IMR-90 (cell line): ENCODE measurements at regions not wholly inside any gene's neighbourhood (a gene's known extent, or its start where the extent isn't known, plus 50 kb on each side); places are given as distances from the start of the nearest gene placed in this dataset.

Experiments used
- ATAC-seq: fragments of 200-7000 bp; cut with Tn5 transposase; 2 replicates; pipeline ENCODE4 v1.9.1; 2020; ENCODE audit warnings: low read depth, mild to moderate bottlenecking, moderate library complexity
- BruUV-seq: library from RNA; stranded (reverse); fragments of 400-500 nt; replicated peaks from 2 replicates; lab custom pipeline; 2021; lab: Mats Ljungman, UMichigan
- CTCF ChIA-PET: fragments of 300-600 bp; formaldehyde crosslinking; extraction: SDS; loops from one replicate; lab custom pipeline; 2021; ENCODE audit warnings: antibody characterized with exemption; lab: Yijun Ruan, JAX
- POLR2A ChIA-PET: fragments of 300-600 bp; sonication (Branson Sonifier 250); formaldehyde crosslinking; loops from one replicate; lab custom pipeline; 2022; ENCODE audit warnings: antibody characterized with exemption; ENCODE audit not compliant: unreplicated experiment; lab: Charles Lee
- DNase-seq: peaks from one replicate; pipeline ENCODE4 v3.0.0; 2013
- H2AFZ ChIP-seq: replicated peaks from 2 replicates; pipeline ENCODE3; 2013; ENCODE audit warnings: low read length, mild to moderate bottlenecking; ENCODE audit not compliant: poor library complexity
- H2AK5ac ChIP-seq: 2 replicates; pipeline ENCODE4 v1.6.1; 2013; ENCODE audit warnings: low read depth, low read length, inconsistent platforms
- H2AK9ac ChIP-seq: replicated peaks from 2 replicates; pipeline ENCODE3; 2013; ENCODE audit warnings: mild to moderate bottlenecking, low read depth, low read length, moderate library complexity; ENCODE audit not compliant: poor library complexity
- H2BK120ac ChIP-seq: 2 replicates; pipeline ENCODE4 v1.6.1; 2013; ENCODE audit warnings: low read depth, low read length, inconsistent platforms
- H2BK15ac ChIP-seq: 3 replicates; pipeline ENCODE4 v1.6.1; 2013; ENCODE audit warnings: low read depth, low read length, inconsistent platforms
- H2BK20ac ChIP-seq: 2 replicates; pipeline ENCODE4 v1.6.1; 2013; ENCODE audit warnings: low read depth, mild to moderate bottlenecking, inconsistent platforms, low read length, moderate library complexity
- H2BK5ac ChIP-seq: 2 replicates; pipeline ENCODE4 v1.6.1; 2013; ENCODE audit warnings: mild to moderate bottlenecking, low read depth, low read length, inconsistent platforms; ENCODE audit not compliant: poor library complexity, severe bottlenecking
- H3K14ac ChIP-seq: replicated peaks from 2 replicates; pipeline ENCODE4 v1.6.1; 2013; ENCODE audit warnings: low read depth, low read length, inconsistent platforms
- H3K18ac ChIP-seq: 2 replicates; pipeline ENCODE4 v1.6.1; 2013; ENCODE audit warnings: low read depth, low read length, control low read depth
- H3K23ac ChIP-seq: 2 replicates; pipeline ENCODE4 v1.6.1; 2013; ENCODE audit warnings: low read depth, low read length, inconsistent platforms
- H3K27ac ChIP-seq: 2 replicates; pipeline ENCODE4 v1.5.1; 2013; ENCODE audit warnings: mild to moderate bottlenecking, control low read depth, low read length; ENCODE audit not compliant: insufficient read depth
- H3K27me3 ChIP-seq: 2 replicates; pipeline ENCODE4 v1.6.1; 2013; ENCODE audit warnings: low read length; ENCODE audit not compliant: control insufficient read depth, insufficient read depth
- H3K36me3 ChIP-seq: 2 replicates; pipeline ENCODE4 v1.6.1; 2013; ENCODE audit warnings: low read length, mixed read lengths; ENCODE audit not compliant: control insufficient read depth, insufficient read depth
- H3K4ac ChIP-seq: 2 replicates; pipeline ENCODE4 v1.6.1; 2013; ENCODE audit warnings: low read depth, low read length, inconsistent platforms
- H3K4me1 ChIP-seq: 2 replicates; pipeline ENCODE4 v1.6.1; 2013; ENCODE audit warnings: low read length, mixed read lengths; ENCODE audit not compliant: control insufficient read depth, insufficient read depth
- H3K4me2 ChIP-seq: 2 replicates; pipeline ENCODE4 v1.6.1; 2013; ENCODE audit warnings: low read depth, mild to moderate bottlenecking, control low read depth, low read length, moderate library complexity
- H3K4me3 ChIP-seq: 2 replicates; pipeline ENCODE4 v1.5.1; 2013; ENCODE audit warnings: low read depth, mild to moderate bottlenecking, control low read depth, low read length, moderate library complexity; ENCODE audit not compliant: insufficient read depth
- H3K56ac ChIP-seq: 2 replicates; pipeline ENCODE4 v1.6.1; 2013; ENCODE audit warnings: low read length, inconsistent platforms; ENCODE audit not compliant: insufficient read depth; ENCODE audit errors: extremely low read depth
- H3K79me1 ChIP-seq, 2 experiments: 2 replicates each; pipeline ENCODE4 v1.6.1; 2013; ENCODE audit warnings: low read length in 2 of 2, inconsistent platforms in 1 of 2, low read depth in 1 of 2
- H3K9ac ChIP-seq: 2 replicates; pipeline ENCODE4 v1.6.1; 2013; ENCODE audit warnings: low read depth, low read length, control low read depth
- H3K9me1 ChIP-seq: 2 replicates; pipeline ENCODE4 v1.6.1; 2013; ENCODE audit warnings: low read length, inconsistent platforms; ENCODE audit not compliant: insufficient read depth
- H3K9me3 ChIP-seq: 2 replicates; pipeline ENCODE4 v1.6.1; 2013; ENCODE audit warnings: low read length; ENCODE audit not compliant: control insufficient read depth, insufficient read depth
- H4K20me1 ChIP-seq: 2 replicates; pipeline ENCODE4 v1.6.1; 2013; ENCODE audit warnings: low read length, inconsistent platforms; ENCODE audit not compliant: insufficient read depth
- H4K5ac ChIP-seq: 2 replicates; pipeline ENCODE4 v1.6.1; 2013; ENCODE audit warnings: mild to moderate bottlenecking, low read depth, low read length, control low read depth
- H4K8ac ChIP-seq, 2 experiments: 2 replicates each; pipeline ENCODE4 v1.6.1; 2013; ENCODE audit warnings: low read depth in 2 of 2, low read length in 2 of 2, control low read depth in 1 of 2, inconsistent platforms in 1 of 2
- H4K91ac ChIP-seq: 2 replicates; pipeline ENCODE4 v1.6.1; 2013; ENCODE audit warnings: low read depth, low read length, inconsistent platforms; ENCODE audit not compliant: insufficient read depth
- BHLHE40 ChIP-seq: fragments of 150-350 bp; IDR thresholded peaks from 2 replicates; pipeline ENCODE4 v1.6.1; 2016; ENCODE audit warnings: mild to moderate bottlenecking, low read depth, low read length
- CEBPB ChIP-seq: IDR thresholded peaks from 2 replicates; pipeline ENCODE4 v1.6.1; 2012; ENCODE audit warnings: low read depth, low read length, improper control_type of control experiment
- CHD1 ChIP-seq: IDR thresholded peaks from 2 replicates; pipeline ENCODE4 v1.6.1; 2012; ENCODE audit warnings: low read depth, low read length, improper control_type of control experiment
- CTCF ChIP-seq: conservative IDR thresholded peaks from 2 replicates; pipeline ENCODE4 v1.5.1; 2012; ENCODE audit warnings: mild to moderate bottlenecking, low read depth, low read length, improper control_type of control experiment
- FOS ChIP-seq: fragments of 150-350 bp; IDR thresholded peaks from 2 replicates; pipeline ENCODE4 v1.6.1; 2016; ENCODE audit warnings: low read depth, low read length
- MAFK ChIP-seq: IDR thresholded peaks from 2 replicates; pipeline ENCODE4 v1.6.1; 2012; ENCODE audit warnings: low read depth, low read length, improper control_type of control experiment
- MAZ ChIP-seq: IDR thresholded peaks from 2 replicates; pipeline ENCODE4 v1.6.1; 2012; ENCODE audit warnings: low read depth, mild to moderate bottlenecking, low read length, improper control_type of control experiment, moderate library complexity, borderline replicate concordance
- MXI1 ChIP-seq: IDR thresholded peaks from 2 replicates; pipeline ENCODE4 v1.6.1; 2012; ENCODE audit warnings: low read depth, mild to moderate bottlenecking, low read length, moderate library complexity, borderline replicate concordance
- NFE2L2 ChIP-seq: fragments of 150-350 bp; IDR thresholded peaks from 2 replicates; pipeline ENCODE4 v1.6.1; 2016; ENCODE audit warnings: low read depth, mild to moderate bottlenecking, low read length
- POLR2A ChIP-seq: IDR thresholded peaks from 2 replicates; pipeline ENCODE4 v1.6.1; 2012; ENCODE audit warnings: mild to moderate bottlenecking, low read depth, low read length
- RAD21 ChIP-seq: IDR thresholded peaks from 2 replicates; pipeline ENCODE4 v1.6.1; 2012; ENCODE audit warnings: low read length, improper control_type of control experiment
- RCOR1 ChIP-seq: IDR thresholded peaks from 2 replicates; pipeline ENCODE4 v1.6.1; 2012; ENCODE audit warnings: mild to moderate bottlenecking, low read length, improper control_type of control experiment; ENCODE audit not compliant: insufficient replicate concordance
- RFX5 ChIP-seq: IDR thresholded peaks from 2 replicates; pipeline ENCODE4 v1.8.0; 2012; ENCODE audit warnings: low read depth, mild to moderate bottlenecking, low read length, moderate library complexity
- SMC3 ChIP-seq: fragments of 150-350 bp; IDR thresholded peaks from 2 replicates; pipeline ENCODE4 v1.6.1; 2016; ENCODE audit warnings: low read depth, mild to moderate bottlenecking, antibody characterized with exemption, low read length, moderate library complexity
- dilution Hi-C: fragments of 300-500 bp; cut with HindIII; formaldehyde crosslinking; loops from one replicate; pipeline ENCODE4 v1.14.3; 2018; ENCODE audit warnings: low sequenced_read_pairs; ENCODE audit not compliant: unreplicated experiment
- in situ Hi-C: fragments of 300-500 bp; cut with MboI; formaldehyde crosslinking; loops from 3 replicates; pipeline ENCODE4 v1.14.3; 2019; ENCODE audit warnings: low sequenced_read_pairs, inconsistent platforms, mixed read lengths
- intact Hi-C: fragments of 100-400 bp; cut with micrococcal nuclease; formaldehyde crosslinking; loops from 2 replicates; pipeline ENCODE4 v1.10.0; 2022
- TF ChIP-seq, protein P1 (sequence below): fragments of 150-350 bp; IDR thresholded peaks from 2 replicates; pipeline ENCODE4 v1.6.1; 2017; ENCODE audit warnings: mild to moderate bottlenecking, antibody characterized with exemption, low read length, low read depth
- TF ChIP-seq, protein P2 (sequence below): fragments of 150-350 bp; IDR thresholded peaks from 2 replicates; pipeline ENCODE4 v1.6.1; 2016; ENCODE audit warnings: low read depth, mild to moderate bottlenecking, low read length, moderate library complexity, borderline replicate concordance

- H4K20me1 ChIP-seq: no peaks in the 10 kb centered on the region
- H4K5ac ChIP-seq: no peak overlapping the region
- H3K9me3 ChIP-seq: no peaks in the 10 kb centered on the region
- H4K91ac ChIP-seq: no peak overlapping the region
- intact Hi-C loops: no loop called here
- no peak overlapping the region for H3K4me2 ChIP-seq
- no peak overlapping the region for H3K18ac ChIP-seq
- no peak overlapping the region for H3K9ac ChIP-seq
- H2BK120ac ChIP-seq: no peak overlapping the region
- no peak for TF ChIP-seq NFE2L2
- no peak for TF ChIP-seq CEBPB
- no peak for TF ChIP-seq BHLHE40
- no peak for TF ChIP-seq MXI1
- TF ChIP-seq CTCF: no peak
- TF ChIP-seq, protein P1, sequence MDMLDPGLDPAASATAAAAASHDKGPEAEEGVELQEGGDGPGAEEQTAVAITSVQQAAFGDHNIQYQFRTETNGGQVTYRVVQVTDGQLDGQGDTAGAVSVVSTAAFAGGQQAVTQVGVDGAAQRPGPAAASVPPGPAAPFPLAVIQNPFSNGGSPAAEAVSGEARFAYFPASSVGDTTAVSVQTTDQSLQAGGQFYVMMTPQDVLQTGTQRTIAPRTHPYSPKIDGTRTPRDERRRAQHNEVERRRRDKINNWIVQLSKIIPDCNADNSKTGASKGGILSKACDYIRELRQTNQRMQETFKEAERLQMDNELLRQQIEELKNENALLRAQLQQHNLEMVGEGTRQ: no peak
- TF ChIP-seq CHD1: no peak
- TF ChIP-seq MAZ: no peak
- TF ChIP-seq RFX5: no peak
- TF ChIP-seq, protein P2, sequence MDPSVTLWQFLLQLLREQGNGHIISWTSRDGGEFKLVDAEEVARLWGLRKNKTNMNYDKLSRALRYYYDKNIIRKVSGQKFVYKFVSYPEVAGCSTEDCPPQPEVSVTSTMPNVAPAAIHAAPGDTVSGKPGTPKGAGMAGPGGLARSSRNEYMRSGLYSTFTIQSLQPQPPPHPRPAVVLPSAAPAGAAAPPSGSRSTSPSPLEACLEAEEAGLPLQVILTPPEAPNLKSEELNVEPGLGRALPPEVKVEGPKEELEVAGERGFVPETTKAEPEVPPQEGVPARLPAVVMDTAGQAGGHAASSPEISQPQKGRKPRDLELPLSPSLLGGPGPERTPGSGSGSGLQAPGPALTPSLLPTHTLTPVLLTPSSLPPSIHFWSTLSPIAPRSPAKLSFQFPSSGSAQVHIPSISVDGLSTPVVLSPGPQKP: no peak
- no peak for TF ChIP-seq RCOR1
- no peak for TF ChIP-seq FOS
- TF ChIP-seq SMC3: no peak
- no peak for TF ChIP-seq RAD21
- no peak for TF ChIP-seq POLR2A
- TF ChIP-seq MAFK: no peak
- ChIA-PET CTCF (no interaction called here), POLR2A (no interaction called here)
- no peak overlapping the region for H2AK5ac ChIP-seq
- H3K27ac ChIP-seq: no peak overlapping the region
- no TSS peak for BruUV-seq
- no peak overlapping the region for H3K56ac ChIP-seq
- H2BK15ac ChIP-seq: no peak overlapping the region
- H3K4ac ChIP-seq: no peak overlapping the region
- in situ Hi-C loops: no loop called here
- no peak overlapping the region for H2BK5ac ChIP-seq
- H2BK20ac ChIP-seq: no peak overlapping the region
- ATAC-seq: no peak
- no peak overlapping the region for H2AK9ac ChIP-seq
- H3K9me1 ChIP-seq: no peaks in the 10 kb centered on the region
- H3K27me3 ChIP-seq: no peaks in the 10 kb centered on the region
- H3K79me1 ChIP-seq: no peaks in the 10 kb centered on the region
- no peak for DNase-seq
- H4K8ac ChIP-seq: no peak overlapping the region
- H3K23ac ChIP-seq: no peak overlapping the region
- dilution Hi-C loops: no loop called here
- no peaks in the 10 kb centered on the region for H3K36me3 ChIP-seq
- H3K4me3 ChIP-seq: no peak overlapping the region
- no peak overlapping the region for H3K14ac ChIP-seq
- H2AFZ ChIP-seq: no peak overlapping the region
- no peaks in the 10 kb centered on the region for H3K4me1 ChIP-seq
Observed at GRCh38 chr2:34251578-34251977, 652.5 kb upstream of the FAM98A start.
